ENCODE measurements at regions not wholly inside any gene's neighbourhood (a gene's known extent, or its start where the extent isn't known, plus 50 kb on each side); places are given as distances from the start of the nearest gene placed in this dataset.

- peak; percentile 84 for DNase-seq
Measured at GRCh38 chr2:16330012-16330411, 335.6 kb downstream of the CYRIA start.

- no peak for DNase-seq
Measured at GRCh38 chr2:16329421-16329820, 336.2 kb downstream of the CYRIA start.

- no peak for DNase-seq
Measured at GRCh38 chr2:16328521-16329190, 337.0 kb downstream of the CYRIA start.

GRCh38 chr2:16327326-16327725, 338.3 kb downstream of the CYRIA start:
- no peak for DNase-seq

GRCh38 chr2:16326711-16327300, 338.8 kb downstream of the CYRIA start:
- DNase-seq, result no peak

GRCh38 chr2:16325976-16326510, 339.6 kb downstream of the CYRIA start:
- no peak for DNase-seq

- no peak for DNase-seq
Measured at GRCh38 chr2:16325016-16325975, 340.3 kb downstream of the CYRIA start.

GRCh38 chr2:16324544-16324937, 341.1 kb downstream of the CYRIA start:
- DNase-seq, result no peak

GRCh38 chr2:16323551-16324543, 341.8 kb downstream of the CYRIA start:
- DNase-seq, result no peak

- DNase-seq, result no peak
Measured at GRCh38 chr2:16323126-16323520, 342.5 kb downstream of the CYRIA start.

GRCh38 chr2:16322308-16323125, 343.1 kb downstream of the CYRIA start:
- no peak for DNase-seq

GRCh38 chr2:16321872-16322271, 343.8 kb downstream of the CYRIA start:
- DNase-seq, result no peak

GRCh38 chr2:16321256-16321655, 344.4 kb downstream of the CYRIA start:
- no peak for DNase-seq

GRCh38 chr2:16320716-16321115, 344.9 kb downstream of the CYRIA start:
- no peak for DNase-seq

- no peak for DNase-seq
Measured at GRCh38 chr2:16319551-16320121, 346.0 kb downstream of the CYRIA start.

- DNase-seq, result no peak
Measured at GRCh38 chr2:16318474-16319195, 347.0 kb downstream of the CYRIA start.

GRCh38 chr2:16318051-16318450, 347.6 kb downstream of the CYRIA start:
- DNase-seq, result no peak

GRCh38 chr2:16317211-16317830, 348.3 kb downstream of the CYRIA start:
- no peak for DNase-seq

GRCh38 chr2:16316456-16317210, 349.0 kb downstream of the CYRIA start:
- DNase-seq, result peak; percentile 31

Measured in retina (tissue), 1 donor.